Activated CD8-positive, alpha-beta T cell treated with anti-CD3 and anti-CD28 coated beads, Interleukin-2, amount 10 ng/mL, durations not matched to agents 7 days and 5 days (primary cell): ENCODE measurements at regions not wholly inside any gene's neighbourhood (a gene's known extent, or its start where the extent isn't known, plus 50 kb on each side); places are given as distances from the start of the nearest gene placed in this dataset.

Source experiments
- ATAC-seq: fragments of 150-1000 bp; cut with Tn5 transposase; one replicate; pipeline ENCODE4 v1.10.0; 2021; ENCODE audit warnings: moderate library complexity
- CTCF ChIA-PET: fragments of 350-600 bp; sonication (Branson Sonifier 250); formaldehyde crosslinking; loops from one replicate; lab custom pipeline; 2021; ENCODE audit warnings: antibody characterized with exemption; lab: Charles Lee
- POLR2A ChIA-PET: fragments of 350-600 bp; sonication (Branson Sonifier 250); formaldehyde crosslinking; loops from one replicate; lab custom pipeline; 2021; ENCODE audit warnings: antibody characterized with exemption; lab: Charles Lee
- DNase-seq: peaks from one replicate; pipeline ENCODE4 v3.0.0-alpha.2; 2020
- H3K27ac Mint-ChIP-seq: one replicate; pipeline ENCODE4 v1.8.0; 2021; ENCODE audit warnings: mild to moderate bottlenecking, mixed read lengths
- H3K27me3 Mint-ChIP-seq: one replicate; pipeline ENCODE4 v1.8.0; 2021; ENCODE audit warnings: low read depth, mixed read lengths
- H3K36me3 Mint-ChIP-seq: one replicate; pipeline ENCODE4 v1.8.0; 2021; ENCODE audit warnings: low read depth, mixed read lengths
- H3K4me1 Mint-ChIP-seq: one replicate; pipeline ENCODE4 v1.8.0; 2021; ENCODE audit warnings: low read depth, mixed read lengths
- H3K4me3 Mint-ChIP-seq: one replicate; pipeline ENCODE4 v1.8.0; 2021; ENCODE audit warnings: mild to moderate bottlenecking, mixed read lengths
- H3K9me3 Mint-ChIP-seq: one replicate; pipeline ENCODE4 v1.8.0; 2022; ENCODE audit warnings: mixed read lengths; ENCODE audit not compliant: insufficient read depth

DNA sequence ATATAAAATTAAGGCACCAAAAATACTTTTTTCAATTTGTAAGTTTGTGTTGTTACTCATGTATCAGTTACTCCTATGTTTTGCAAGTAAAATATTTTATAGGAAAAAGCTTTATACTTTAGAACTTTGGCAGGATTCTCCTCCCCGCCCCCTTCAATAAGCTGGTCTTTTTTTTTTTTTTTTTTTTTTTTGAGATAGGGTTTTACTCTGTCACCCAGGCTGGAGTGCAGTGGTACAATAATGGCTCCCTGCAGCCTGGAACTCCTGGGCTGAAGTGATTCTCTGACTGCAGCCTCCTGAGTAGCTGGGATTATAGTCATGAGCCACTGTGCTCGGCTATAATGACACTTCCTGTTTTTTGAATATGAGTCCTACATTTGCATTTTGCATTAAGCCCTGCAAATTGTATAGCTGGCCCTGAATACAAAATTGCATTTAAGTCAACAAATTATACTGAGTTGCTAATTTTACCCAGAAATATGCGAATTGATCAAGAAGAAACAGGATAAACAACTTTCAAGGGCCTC lies 192.9 kb downstream of the PIK3R1 start:
- DNase-seq, result no peak
- Mint-ChIP-seq H3K27me3 (no peaks in the 10 kb centered on the region), H3K36me3 (peaks cover 4% of the 10 kb centered on the region), H3K4me3 (no peak overlapping the region), H3K4me1 (peaks cover 33% of the 10 kb centered on the region), H3K9me3 (no peaks in the 10 kb centered on the region), H3K27ac (no peak overlapping the region)
- CTCF ChIA-PET, result interaction anchor here (1.0 kb wide), 1 partner anchor 122 kb away, joined by 5 read pairs; no protein-coding TSS in a partner anchor
- POLR2A ChIA-PET, result no interaction called here
- no peak for ATAC-seq

GRCh38 chr5:68409259-68409658 lies 193.7 kb downstream of the PIK3R1 start:
- DNase-seq (no peak), ATAC-seq (no peak)
- CTCF ChIA-PET, result interaction anchor here (1.0 kb wide), 1 partner anchor 123 kb away, joined by 5 read pairs; no protein-coding TSS in a partner anchor
- POLR2A ChIA-PET, result interaction anchor here (0.5 to 0.6 kb wide), 2 partner anchors 39 to 106 kb away, joined by 3 read pairs; no protein-coding TSS in a partner anchor
- H3K4me3 Mint-ChIP-seq, result no peak overlapping the region
- peaks cover 33% of the 10 kb centered on the region for H3K4me1 Mint-ChIP-seq
- no peaks in the 10 kb centered on the region for H3K27me3 Mint-ChIP-seq
- H3K9me3 Mint-ChIP-seq, result no peaks in the 10 kb centered on the region
- no peak overlapping the region for H3K27ac Mint-ChIP-seq
- H3K36me3 Mint-ChIP-seq, result peaks cover 4% of the 10 kb centered on the region

DNA sequence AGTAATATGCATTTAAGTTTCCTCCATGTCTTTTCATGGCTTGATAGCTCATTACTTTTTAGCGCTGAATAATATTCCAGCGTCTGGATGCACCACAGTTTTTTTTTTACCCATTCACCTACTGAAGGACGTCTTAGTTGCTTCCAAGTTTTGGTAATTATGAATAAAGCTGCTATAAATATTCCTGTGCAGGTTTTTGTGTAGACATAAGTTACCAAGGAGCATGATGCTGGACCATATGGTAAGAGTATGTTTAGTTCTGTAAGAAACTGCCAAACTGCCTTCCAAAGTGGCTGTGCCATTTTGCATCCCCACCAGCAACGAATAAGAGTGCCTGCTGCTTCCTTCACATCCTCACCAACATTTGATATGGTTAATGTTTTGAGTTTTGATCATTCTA lies 195.6 kb downstream of the PIK3R1 start:
- H3K4me1 Mint-ChIP-seq, result peaks cover 27% of the 10 kb centered on the region
- H3K36me3 Mint-ChIP-seq, result no peaks in the 10 kb centered on the region
- H3K27ac Mint-ChIP-seq, result no peak overlapping the region
- no peaks in the 10 kb centered on the region for H3K27me3 Mint-ChIP-seq
- H3K4me3 Mint-ChIP-seq, result no peak overlapping the region
- no peak for ATAC-seq
- DNase-seq, result no peak
- CTCF ChIA-PET, result interaction anchor here (1.0 to 1.6 kb wide), 2 partner anchors 8 to 30 kb away, joined by 3 to 4 read pairs; no protein-coding TSS in a partner anchor
- no peaks in the 10 kb centered on the region for H3K9me3 Mint-ChIP-seq
- POLR2A ChIA-PET, result no interaction called here

DNA sequence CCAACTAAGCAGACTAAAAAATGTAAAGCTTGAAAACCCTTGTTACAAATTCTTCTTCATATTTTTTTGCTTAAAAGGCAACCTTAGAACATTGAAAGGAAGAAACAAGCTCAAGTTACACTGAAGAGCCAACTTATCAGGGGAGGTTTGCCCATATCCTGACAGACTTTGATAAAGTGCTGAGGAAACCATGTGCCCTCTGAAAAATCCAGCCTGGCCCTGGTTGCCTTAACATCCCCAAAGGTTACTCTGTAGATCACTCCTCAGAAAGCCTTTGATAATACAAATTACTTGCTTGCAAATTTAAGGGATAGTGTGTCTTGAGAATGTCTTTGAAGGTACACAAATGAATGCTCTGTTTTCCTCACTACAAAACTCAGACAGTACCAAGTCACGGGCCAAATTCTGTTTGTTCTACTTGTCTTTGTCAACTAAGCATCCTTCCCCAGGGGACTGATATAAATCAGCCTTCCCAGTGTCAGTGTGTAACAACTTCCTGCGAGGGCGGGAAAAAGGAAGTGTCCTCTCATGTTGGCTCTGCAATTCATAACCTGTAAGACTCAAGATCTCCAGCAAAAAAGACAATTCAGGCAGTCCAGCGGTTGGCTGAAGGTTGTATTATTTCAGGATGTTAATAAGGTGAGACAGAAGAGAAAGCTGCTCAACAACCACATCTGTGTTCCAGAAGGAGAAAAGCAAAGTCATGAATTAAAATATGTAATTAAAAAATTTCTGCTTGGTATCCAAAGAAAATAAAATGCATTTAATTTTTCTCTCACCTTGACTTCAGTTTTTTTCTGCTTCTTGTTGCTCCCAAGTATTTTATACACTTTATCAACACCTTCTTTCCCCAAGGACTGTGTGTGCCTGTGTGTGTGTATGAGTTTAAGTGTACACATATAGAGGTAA lies 199.9 kb downstream of the PIK3R1 start:
- Mint-ChIP-seq H3K9me3 (no peaks in the 10 kb centered on the region), H3K27me3 (peaks cover 2% of the 10 kb centered on the region), H3K4me3 (no peak overlapping the region), H3K4me1 (peaks cover 9% of the 10 kb centered on the region), H3K36me3 (no peaks in the 10 kb centered on the region), H3K27ac (no peak overlapping the region)
- DNase-seq (no peak), ATAC-seq (no peak)
- CTCF ChIA-PET, result interaction anchor here (1.2 to 1.4 kb wide), 2 partner anchors 14 to 16 kb away, joined by 3 read pairs; no protein-coding TSS in a partner anchor
- POLR2A ChIA-PET, result interaction anchor here (0.5 kb wide), 1 partner anchor 34 kb away, joined by 5 read pairs; no protein-coding TSS in a partner anchor

DNA sequence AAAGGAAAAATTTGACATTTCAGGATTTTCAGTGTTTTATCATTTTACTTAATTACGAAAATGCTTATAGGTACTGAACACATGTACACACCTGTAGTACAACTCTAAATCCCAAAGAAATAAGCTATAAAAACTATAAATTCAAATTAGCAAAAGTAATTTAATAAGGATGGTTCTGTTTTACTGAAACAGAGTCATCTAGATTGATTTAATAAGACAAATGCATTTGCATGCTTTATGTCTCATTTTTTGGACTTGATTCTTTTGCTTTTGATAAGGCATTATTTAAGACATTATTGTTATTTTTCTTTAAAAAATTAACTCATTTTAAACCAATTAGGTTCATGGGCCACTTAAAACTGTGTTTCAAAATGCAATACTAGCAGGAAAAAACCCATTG lies 201.2 kb downstream of the PIK3R1 start:
- peaks cover 2% of the 10 kb centered on the region for H3K27me3 Mint-ChIP-seq
- no peaks in the 10 kb centered on the region for H3K36me3 Mint-ChIP-seq
- no peak overlapping the region for H3K27ac Mint-ChIP-seq
- ATAC-seq, result no peak
- H3K4me3 Mint-ChIP-seq, result no peak overlapping the region
- POLR2A ChIA-PET, result no interaction called here
- no peak for DNase-seq
- peaks cover 9% of the 10 kb centered on the region for H3K4me1 Mint-ChIP-seq
- H3K9me3 Mint-ChIP-seq, result no peaks in the 10 kb centered on the region
- CTCF ChIA-PET, result no interaction called here

DNA sequence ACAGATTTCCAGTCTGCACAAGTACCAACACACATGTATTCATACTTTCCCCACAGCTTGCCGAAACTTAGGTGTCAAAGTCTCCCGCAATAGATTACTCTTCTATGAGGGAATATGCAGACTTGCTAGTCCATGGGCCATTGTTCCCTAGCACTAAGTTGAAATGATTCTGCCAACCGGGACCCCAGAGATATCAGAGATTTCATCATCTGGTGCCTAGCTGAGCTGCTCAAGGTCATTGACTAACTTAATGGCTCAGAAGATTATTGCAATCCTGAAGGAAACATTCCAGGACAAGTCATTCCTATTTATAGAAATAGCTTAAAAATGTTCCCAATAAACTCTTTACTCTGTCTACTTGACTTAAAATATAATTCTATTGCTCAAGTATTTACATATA lies 202.6 kb downstream of the PIK3R1 start:
- ChIA-PET POLR2A (no interaction called here), CTCF (interaction anchor here (1.3 kb wide), 1 partner anchor 24 kb away, joined by 3 read pairs; no protein-coding TSS in a partner anchor)
- Mint-ChIP-seq H3K27ac (no peak overlapping the region), H3K4me1 (peaks cover 17% of the 10 kb centered on the region), H3K9me3 (no peaks in the 10 kb centered on the region), H3K36me3 (no peaks in the 10 kb centered on the region), H3K4me3 (no peak overlapping the region), H3K27me3 (peaks cover 2% of the 10 kb centered on the region)
- no peak for ATAC-seq
- DNase-seq, result no peak

- Mint-ChIP-seq H3K27ac (no peak overlapping the region), H3K4me1 (peaks cover 22% of the 10 kb centered on the region), H3K9me3 (no peaks in the 10 kb centered on the region)
These were observed 203.1 kb downstream of the PIK3R1 start for GRCh38 chr5:68418680-68419079.

DNA sequence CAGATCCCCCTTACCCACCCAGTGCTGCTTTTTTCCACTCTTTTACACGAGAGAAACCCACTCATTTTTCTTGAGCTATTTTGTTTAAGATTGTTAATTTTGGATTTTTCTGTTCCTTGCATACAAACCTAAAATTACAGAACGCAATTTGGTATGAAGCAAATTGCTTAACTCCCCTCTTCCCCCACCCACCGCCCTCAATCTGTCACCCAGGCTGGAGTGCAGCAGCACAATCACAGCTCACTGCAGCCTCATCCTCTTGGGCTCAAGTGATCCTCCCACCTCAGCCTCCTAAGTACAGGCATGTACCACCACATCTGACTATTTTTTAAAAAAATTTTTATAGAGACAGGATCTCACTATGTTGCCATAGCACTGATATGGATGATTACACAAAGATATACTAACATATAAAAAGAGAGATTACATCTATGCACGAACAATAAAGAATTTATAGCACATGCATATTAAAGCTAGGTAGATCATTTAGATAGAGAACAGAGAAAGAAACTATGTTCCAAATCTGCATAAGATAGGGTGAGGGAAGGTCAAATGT lies 203.6 kb downstream of the PIK3R1 start:
- Mint-ChIP-seq H3K36me3 (no peaks in the 10 kb centered on the region), H3K9me3 (no peaks in the 10 kb centered on the region), H3K27me3 (peaks cover 2% of the 10 kb centered on the region), H3K4me3 (no peak overlapping the region), H3K4me1 (peaks cover 25% of the 10 kb centered on the region), H3K27ac (no peak overlapping the region)
- ChIA-PET POLR2A (no interaction called here), CTCF (interaction anchor here (1.1 to 1.3 kb wide), 2 partner anchors 9 to 133 kb away, joined by 3 to 5 read pairs; no protein-coding TSS in a partner anchor)
- no peak for DNase-seq
- no peak for ATAC-seq

More at GRCh38 chr5:68418680-68419079, 203.1 kb downstream of the PIK3R1 start:
- ChIA-PET CTCF (interaction anchor here (1.1 kb wide), 1 partner anchor 8 kb away, joined by 3 read pairs; no protein-coding TSS in a partner anchor), POLR2A (no interaction called here)
- ATAC-seq, result no peak
- DNase-seq, result no peak
- Mint-ChIP-seq H3K36me3 (no peaks in the 10 kb centered on the region), H3K4me3 (no peak overlapping the region), H3K27me3 (peaks cover 2% of the 10 kb centered on the region)

DNA sequence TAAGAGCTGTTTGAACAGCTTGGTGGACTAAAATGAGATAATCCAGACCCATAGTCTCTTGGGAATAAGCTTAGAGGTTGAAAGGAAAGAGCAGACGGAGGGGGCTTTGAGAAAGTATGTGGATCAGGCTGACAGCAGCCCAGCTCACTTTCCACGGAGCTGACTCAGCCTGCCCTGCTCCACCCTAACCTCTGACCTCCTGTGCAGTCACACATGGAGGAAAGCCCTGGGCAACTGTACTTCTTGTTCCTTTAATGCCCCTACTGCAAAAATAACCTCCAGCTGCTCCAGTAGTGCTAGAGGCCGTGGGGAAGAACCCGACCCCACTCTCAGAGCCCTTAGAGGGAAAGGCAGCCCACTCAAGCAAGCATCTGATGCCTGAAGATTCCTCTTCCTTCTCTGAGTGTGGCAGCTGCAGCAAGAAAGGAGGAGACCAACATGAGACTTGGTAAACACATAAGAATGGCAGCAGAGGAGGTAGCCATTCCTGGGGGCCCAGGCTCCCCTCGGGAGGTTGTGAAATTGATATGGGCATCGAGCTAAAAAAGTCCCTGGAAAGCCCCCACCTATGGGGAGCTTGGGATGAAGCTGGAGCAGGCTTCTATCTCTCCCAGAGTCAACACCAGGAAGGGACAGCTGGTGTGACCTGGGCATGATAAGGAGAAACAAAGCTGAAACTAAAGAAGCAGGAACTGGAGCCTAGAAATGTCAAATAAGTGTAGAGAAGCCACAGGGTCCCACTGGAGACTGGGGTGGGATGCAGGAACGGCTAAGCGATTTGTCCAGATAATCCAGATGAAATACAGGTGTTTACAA lies 204.3 kb downstream of the PIK3R1 start:
- DNase-seq (no peak), ATAC-seq (no peak)
- no peak overlapping the region for H3K27ac Mint-ChIP-seq
- POLR2A ChIA-PET, result no interaction called here
- H3K36me3 Mint-ChIP-seq, result no peaks in the 10 kb centered on the region
- CTCF ChIA-PET, result interaction anchor here (1.1 to 1.3 kb wide), 2 partner anchors 9 to 133 kb away, joined by 3 to 5 read pairs; no protein-coding TSS in a partner anchor
- peaks cover 2% of the 10 kb centered on the region for H3K27me3 Mint-ChIP-seq
- no peaks in the 10 kb centered on the region for H3K9me3 Mint-ChIP-seq
- no peak overlapping the region for H3K4me3 Mint-ChIP-seq
- peaks cover 29% of the 10 kb centered on the region for H3K4me1 Mint-ChIP-seq

GRCh38 chr5:68420476-68421344 lies 205.2 kb downstream of the PIK3R1 start:
- POLR2A ChIA-PET, result no interaction called here
- no peak for ATAC-seq

More at GRCh38 chr5:68420476-68421344, 205.2 kb downstream of the PIK3R1 start:
- Mint-ChIP-seq H3K27ac (no peak overlapping the region), H3K36me3 (no peaks in the 10 kb centered on the region), H3K4me1 (peaks cover 31% of the 10 kb centered on the region), H3K9me3 (no peaks in the 10 kb centered on the region), H3K27me3 (peaks cover 2% of the 10 kb centered on the region), H3K4me3 (no peak overlapping the region)
- CTCF ChIA-PET, result interaction anchor here (0.9 to 1.2 kb wide), 4 partner anchors 13 to 134 kb away, joined by 3 to 4 read pairs (median 3); no protein-coding TSS in a partner anchor
- no peak for DNase-seq
